Left hindlimb (tissue), 1 donor: ENCODE measurements at regions not wholly inside any gene's neighbourhood (a gene's known extent, or its start where the extent isn't known, plus 50 kb on each side); places are given as distances from the start of the nearest gene placed in this dataset.
"Not testable (repeated sequence)": the region's sequence is repeated elsewhere in the genome, so short reads cannot be mapped to it uniquely, and the experiment has no call there.

ENCODE experiments used
- DNase-seq: peaks from one replicate; pipeline ENCODE4 v3.0.0-alpha.2; 2018

DNA sequence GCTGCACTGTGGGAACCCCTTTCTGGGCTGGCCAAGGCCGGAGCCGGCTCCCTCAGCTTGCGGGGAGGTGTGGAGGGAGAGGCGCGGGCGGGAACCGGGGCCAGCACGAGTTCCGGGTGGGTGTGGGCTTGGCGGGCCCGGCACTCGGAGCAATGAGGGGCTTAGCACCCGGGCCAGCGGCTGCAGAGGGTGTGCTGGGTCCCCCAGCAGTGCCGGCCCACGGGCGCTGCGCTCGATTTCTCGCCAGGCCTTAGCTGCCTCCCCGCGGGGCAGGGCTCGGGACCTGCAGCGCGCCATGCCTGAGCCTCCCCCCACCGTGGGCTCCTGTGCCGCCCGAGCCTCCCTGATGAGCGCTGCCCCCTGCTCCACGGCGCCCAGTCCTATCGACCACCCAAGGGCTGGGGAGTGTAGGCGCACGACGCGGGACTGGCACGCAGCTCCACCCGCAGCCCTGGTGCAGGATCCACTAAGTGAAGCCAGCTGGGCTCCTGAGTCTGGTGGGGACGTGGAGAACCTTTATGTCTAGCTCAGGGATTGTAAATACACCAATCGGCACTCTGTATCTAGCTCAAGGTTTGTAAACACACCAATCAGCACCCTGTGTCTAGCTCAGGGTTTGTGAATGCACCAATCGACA lies 180.8 kb upstream of the OTX2 start:
- not testable (repeated sequence) for DNase-seq

DNA sequence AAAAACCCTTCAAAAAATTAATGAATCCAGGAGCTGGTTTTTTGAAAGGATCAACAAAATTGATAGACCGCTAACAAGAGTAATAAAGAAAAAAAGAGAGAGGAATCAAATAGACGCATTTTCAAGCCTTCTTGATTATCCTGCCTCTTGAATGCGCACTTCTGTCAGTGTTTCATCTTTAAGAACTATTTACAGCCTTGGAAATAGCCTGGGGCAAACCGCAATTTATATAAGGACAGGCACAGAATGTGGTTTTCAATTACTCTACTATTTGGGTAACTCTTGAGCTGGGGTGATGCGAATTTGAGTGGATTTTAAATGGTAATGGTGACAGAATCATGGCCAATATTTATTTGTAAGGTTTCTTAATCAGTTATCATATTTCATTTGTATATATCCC lies 179.1 kb upstream of the OTX2 start:
- no peak for DNase-seq

DNA sequence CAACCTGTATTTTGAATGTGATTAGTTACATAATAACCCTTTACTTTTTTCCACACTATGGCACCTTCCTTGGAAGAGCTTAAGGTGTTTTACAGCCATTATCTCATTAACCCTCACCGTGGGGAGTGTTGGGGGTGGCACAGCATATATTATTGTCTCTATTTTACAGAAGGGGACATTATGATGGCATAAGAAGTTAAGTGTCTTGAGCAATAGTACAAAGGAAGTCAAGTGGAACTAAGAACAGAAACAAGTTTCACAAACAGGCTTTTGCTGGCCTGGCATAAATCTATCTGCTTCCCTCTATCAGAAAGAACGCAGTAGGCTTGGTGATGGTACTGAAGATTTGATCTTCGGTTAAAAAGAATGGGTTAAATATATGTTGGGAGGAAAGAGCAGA lies 169.7 kb upstream of the OTX2 start:
- no peak for DNase-seq

DNA sequence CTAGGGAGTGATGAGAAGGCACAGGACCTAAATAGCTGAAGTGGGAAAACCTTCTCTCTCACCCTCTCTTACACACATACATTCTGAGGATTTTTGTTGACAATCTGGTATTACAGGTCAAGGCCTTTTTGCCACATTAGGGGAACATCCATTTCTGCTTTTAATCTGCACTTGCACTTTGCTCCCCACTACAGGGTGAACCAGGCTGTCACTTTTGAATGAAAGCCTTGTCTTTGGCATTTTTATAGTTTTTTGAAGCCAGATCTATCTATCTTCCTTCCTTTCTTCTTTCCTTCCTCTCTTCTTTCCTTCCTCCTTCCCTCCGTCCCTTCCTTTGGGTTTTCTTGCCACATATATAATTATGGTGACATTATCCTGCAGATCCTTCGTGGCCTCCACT lies 165.9 kb upstream of the OTX2 start:
- no peak for DNase-seq

DNA sequence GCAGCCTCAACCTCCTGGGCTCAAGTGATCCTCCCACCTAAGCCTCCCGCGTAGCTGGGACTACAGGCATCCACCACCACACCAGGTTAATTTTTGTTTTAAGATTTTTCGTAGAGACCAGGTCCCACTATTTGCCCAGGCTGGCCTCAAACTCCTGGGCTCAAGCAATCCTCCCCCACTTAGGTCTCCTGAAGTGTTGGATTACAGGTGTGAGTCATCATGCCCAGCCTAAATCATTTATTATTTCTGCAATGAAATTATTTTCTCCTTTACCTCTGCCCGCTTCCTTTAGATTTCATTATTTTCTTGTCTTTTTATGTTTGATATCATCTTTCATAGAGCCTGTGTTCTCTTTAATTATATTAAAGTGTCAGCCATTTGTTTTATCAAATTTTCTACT lies 165.2 kb upstream of the OTX2 start:
- DNase-seq = no peak

DNA sequence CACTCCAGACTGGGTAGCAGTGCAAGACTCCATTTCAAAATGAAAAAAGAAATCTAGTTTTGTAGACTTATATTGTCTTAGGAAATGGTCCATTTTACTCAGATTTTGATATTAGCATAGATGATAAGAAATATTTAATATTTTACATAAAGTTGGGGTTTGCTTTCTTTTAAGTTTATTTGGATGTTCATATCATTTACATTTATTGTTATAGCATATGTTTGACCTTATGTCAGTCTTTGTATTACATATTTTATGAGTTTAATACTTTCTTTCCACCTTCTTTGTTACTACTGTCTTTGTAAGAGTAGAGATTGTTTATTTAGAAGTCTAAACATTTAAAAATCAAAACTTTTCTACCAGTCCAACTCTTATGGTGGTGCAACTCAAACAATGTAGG lies 162.7 kb upstream of the OTX2 start:
- DNase-seq = no peak

DNA sequence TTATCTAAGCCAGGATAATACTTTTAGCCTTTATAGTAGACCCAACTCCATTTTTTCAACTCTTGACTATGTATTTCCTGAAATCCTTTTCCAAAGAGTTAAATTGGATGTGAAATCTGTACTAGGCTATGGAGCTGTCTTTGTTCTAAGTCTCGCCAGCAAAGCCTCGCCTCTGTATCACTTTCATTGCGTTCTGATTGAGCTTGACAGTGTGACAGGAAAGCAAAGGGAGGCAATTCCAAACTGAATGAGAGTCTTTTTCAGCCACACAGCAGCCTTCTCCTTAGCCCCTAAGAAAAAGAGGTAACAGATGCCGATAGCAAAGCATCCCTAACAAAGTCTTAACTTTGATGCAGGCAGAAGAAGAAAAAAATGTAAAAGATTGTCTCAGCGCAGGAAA lies 154.6 kb upstream of the OTX2 start:
- DNase-seq = no peak

DNA sequence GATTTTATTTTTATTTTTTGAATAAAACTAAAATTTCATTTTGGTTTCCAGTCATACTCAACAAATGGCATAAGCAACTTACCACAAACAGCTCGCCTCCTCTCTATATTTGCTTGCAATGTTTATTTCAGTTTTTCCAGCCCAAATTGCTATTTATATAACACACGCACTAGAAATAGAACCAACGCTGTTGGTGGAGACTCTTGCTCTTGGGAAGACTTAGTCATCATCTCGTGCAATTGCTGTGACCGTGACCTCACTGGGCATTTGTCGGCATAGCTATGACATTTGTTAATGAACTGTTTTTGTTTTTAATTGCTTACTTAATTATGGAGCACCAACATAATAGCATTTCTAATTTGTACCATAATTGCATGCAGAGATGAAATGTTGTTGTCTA lies 153.1 kb upstream of the OTX2 start:
- no peak for DNase-seq

DNA sequence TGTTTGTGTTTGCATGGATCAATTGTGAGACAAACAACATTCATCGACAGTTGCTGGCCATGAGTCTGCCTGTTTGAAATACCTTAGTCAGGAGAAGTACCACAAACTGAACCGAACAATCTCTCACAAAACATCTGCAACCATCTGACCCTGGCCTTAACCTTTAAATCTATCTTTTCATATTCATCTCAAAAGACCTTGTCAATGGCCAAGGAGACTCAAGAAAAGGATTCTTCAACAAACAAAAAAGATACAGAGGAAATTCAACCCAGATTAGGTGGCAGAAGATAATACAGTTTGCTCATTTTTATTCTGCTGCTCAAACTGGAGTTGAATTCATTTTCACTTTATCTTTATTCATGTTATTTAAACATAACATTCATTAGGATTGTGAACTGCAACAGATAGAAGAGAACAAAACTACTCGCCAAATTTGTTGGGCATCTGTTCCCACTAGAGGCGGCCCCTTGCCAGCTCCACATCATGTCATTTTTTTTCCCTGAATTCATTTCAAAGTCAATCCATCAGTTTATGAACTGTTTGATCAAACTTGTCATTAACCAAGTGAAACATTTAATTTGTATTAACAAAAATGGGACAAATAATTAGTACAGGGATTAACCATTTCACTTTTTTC lies 152.3 kb upstream of the OTX2 start:
- no peak for DNase-seq

DNA sequence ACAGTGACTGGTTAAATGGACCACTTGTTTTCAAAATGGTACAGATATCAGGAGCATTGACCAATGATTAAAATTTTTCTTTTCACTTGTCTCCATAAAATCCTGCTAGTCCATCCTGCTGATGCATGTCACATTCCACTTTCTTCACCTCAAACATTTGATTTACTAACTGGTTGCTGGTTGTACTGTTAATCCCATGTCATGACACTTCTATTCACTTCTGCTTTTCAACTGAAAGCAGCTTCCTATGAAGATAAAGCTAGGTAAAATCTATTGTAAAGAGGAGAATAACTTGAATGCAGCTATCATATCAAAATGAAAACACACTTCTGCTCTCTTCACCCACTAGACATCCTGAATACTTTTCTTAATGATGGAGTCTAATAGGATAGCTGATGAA lies 149.6 kb upstream of the OTX2 start:
- no peak for DNase-seq

DNA sequence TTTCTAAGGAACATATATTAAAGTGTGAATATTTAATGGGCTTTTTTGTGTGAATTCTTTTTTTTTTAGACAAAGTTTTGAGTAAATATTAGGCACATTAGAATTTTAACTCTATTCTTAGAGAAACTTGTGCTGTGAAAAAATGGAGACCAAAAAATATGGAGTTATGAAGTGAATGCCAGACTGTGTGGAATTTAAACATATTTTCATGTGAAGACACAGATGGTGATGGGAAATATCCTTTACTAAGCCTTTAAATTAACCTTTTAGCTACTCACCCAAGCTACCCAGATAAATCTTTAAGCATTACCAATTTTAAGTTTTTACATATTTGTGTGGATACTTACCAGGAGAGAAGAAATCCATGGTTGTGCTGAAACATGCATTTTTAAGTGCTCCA lies 148.8 kb upstream of the OTX2 start:
- no peak for DNase-seq

DNA sequence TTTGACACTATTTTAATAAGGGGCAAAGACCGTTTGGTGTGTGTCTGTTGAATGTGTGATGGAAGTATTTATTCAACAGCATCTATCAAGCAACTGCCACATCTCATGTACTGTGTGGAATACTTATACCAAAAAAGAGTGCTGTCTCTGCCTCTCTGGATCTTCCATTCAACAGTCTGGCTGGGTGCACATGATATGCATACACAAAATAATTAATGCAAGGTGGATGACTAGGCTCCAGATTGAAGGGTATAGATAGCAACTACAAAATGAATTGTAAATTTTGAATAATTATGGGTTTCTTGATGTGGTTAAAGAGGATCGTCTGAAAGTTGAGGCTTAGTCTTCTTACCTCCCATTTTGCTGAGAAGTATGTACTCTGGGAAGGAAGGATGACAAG lies 145.9 kb upstream of the OTX2 start:
- no peak for DNase-seq

DNA sequence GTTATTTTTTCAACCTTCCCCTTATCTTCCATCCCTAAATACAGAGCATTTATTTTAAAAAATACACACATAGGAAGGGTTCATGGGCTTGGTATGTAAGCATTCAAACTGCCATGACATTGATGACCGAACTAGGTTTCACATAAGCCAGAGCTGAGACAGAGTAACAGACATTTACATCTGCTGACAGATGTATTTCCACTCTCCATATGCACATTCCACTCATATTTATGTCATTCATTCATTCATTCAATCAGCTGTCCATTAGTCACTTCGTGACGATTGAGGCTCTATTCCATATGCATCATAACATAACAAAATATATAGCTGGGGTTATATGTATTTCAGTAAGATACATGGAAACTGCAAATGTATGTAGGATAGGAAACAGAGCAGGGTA lies 145.5 kb upstream of the OTX2 start:
- DNase-seq = no peak

DNA sequence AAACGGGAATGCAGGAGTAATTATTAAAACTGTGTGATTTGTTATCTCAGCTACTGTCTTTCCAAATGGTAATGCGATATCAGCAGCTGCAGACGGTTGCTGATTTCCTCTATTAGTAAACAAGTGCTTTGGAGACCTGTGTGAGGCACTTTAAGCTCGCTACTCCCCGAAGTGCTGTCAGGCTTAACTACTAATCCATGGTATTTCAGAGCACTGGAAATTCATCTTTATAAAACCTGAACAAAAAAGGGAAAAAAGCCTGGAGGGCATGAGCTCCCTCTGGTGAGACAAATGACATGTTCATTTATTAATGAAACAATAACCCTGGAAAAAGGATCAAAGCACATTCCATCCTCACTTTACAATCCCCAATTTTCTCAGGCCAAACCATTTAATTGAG lies 143.6 kb upstream of the OTX2 start:
- DNase-seq = no peak

DNA sequence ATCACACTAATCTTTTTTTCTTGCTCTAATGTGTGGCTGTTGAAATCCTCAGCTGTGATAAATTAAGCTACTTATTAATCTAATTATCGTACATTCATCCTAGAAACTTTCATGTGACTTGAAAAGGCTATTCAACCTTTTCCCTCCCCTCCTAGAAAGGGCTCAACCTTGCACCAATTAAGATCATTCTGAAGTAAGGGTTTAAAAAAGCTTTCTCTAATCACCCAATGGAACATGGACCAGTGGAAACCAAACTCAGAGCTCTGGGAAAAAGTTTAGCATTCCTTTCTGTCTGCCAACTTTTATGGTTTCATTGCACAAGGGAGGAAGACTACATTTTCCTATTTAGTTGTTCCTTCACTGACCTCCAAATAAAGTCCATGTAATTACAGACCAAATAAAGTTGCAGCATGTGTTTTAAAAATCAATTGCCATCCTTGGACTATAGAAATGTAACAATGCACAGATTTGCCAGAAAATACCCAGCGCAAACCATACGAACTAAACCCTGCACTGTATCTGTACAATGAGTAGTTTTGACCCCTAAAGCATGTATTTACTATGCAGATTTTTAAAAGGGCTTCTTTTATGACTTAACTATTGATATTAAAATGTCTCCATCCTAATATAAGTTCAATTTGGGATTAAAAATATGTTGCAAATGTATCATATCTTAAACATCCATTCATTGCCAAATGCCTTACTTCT lies 142.6 kb upstream of the OTX2 start:
- no peak for DNase-seq

DNA sequence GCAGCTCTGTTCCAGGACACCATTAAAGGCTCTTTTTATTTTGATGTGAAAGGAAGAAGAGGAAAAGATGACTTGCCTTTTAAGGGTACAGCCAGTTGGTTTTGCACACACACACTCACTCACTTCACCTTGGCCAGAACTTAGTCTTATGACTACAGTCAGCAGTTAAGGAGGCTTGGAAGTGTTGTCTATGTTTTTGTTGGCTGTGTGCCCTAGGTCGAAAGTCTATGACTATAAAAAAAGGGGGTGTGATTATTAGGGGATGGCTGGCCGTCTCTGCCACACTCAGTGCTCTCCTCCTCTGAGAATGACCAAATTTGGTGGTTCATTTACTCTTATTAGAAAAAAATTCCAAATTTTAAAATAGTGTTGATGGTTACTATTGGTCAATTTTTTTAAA lies 139.5 kb upstream of the OTX2 start:
- no peak for DNase-seq

DNA sequence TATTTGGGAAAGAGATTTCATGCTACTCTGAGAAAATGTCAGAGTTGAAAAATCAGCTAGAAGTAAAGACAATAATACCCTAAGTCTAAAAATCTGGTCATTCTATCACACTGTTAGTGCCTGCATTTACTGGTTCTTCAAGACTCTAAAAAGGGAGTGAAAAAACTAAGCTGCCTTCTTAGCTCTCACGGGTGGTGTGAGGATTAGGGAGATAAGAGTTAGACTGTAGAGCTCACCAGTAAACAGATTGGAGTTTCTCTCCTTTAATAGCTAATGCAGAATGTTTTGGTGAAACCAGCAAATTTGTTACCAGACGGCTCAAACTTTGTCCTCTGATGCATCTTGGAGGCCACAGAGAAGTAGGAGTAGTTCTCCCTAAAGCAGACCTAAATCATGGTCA lies 135.0 kb upstream of the OTX2 start:
- DNase-seq = no peak

DNA sequence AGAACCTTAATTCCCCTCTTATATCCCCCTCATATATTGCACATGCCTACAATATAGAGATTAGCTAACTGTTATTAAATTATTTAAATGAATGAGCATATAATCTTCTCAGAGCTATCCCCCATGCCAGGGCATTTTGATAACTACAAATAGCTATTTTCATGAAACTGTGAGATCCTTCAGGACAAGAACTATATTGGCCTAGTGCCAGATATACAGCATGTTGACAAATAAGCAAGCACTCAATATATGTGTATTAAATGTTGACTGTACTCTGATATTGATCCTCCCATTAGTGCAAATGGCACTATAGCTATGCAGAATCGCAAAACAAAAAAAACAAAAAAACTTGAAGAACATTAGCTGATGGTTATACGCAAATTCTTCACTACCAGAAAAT lies 134.1 kb upstream of the OTX2 start:
- DNase-seq = no peak

DNA sequence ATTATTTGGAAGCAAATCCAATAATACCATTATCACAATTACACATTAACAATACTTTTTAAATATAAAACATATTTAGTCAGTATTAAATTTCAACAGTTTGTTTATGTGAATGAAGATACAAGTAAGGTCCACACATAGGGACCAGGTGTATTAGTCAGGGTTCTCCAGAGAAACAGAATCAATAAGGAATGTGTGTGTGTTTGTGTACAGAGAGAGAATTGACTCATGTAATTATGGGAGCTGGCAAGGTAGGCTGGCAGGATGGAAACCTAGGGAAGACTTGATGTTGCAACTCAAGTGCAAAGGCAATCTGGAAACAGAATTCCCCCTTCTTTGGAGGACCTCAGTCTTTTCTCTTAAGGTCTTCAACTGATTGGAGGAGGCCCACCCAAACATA lies 123.2 kb upstream of the OTX2 start:
- no peak for DNase-seq

DNA sequence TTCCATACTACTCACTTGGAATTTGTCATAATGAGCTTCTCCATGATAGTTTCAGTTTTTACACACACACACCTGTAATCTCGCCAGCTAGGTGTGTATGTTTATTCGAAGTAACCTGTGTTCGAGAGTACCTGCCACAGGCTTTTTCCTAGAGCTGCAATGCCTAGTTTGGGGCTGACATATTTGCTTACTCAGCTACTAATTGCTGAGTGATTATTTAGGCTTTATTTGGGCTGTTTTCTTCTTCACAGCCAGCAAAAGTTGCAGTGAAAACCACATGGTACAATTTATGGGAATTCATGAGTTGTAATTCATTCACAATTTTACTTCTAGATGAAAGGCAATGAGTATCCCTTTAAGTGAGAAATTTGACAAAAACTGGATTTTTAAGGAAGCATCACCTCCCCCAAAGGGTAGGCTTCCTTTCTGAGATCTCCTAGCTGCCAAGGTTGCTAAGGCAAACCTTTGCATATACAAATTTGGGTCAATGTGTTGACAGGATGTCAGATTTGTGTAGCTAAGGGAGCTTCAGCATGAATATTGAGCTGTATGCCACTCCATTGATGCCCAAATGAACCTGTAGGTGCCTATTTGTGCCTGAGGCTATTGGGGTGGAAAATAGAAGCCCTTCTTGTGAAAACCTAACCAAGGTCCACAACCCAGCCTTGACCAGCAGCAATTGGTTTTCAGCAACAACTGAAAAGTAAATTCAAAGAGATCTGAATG lies 108.7 kb upstream of the OTX2 start:
- no peak for DNase-seq

DNA sequence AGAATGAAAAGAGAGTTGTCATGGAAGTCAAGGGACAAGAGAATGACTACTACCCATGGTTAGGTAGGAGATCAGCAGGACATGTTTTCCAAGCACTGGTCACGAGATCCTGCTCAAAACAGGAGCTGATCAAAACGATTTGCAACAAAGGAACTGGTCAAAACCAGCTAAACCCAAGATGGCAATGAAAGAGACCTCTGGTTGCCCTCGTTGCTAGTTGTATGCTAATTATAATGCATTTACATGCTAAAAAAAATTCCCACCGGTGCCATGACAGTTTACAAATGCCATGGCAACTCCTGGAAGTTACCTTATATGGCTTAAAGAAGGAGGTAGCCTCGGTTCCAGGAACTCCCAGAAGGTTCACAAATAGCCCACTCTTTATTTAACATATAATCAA lies 95.0 kb upstream of the OTX2 start:
- no peak for DNase-seq

DNA sequence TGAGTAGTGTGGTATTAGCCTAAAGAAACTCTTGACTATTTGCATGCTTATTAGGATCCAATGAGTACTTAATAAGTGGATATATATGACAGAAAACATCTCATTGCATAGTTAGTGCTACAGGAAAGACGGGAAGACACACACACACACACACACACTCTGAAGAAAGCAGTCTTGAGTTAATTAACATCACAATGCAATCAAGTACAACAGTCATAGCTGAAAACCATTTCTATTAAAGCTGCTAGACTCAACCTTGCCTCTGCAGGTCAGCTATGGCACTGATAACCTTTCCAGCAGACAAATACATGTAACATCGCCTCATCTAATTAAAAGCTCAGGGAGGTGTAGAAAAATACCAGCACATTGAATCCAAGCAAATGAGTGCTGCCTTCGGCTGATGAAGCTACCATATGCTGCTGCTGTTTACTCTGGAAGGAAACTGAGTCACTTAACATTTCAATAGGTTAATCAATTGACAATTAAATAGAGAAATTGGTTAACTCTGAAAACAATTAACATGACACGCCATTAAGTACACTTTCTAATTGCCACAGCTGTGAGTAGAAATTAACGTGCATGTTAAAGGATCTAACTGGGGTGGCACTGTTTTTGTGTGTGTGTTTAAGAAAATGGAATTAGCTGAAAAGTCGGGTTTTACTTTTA lies 93.2 kb upstream of the OTX2 start:
- no peak for DNase-seq

DNA sequence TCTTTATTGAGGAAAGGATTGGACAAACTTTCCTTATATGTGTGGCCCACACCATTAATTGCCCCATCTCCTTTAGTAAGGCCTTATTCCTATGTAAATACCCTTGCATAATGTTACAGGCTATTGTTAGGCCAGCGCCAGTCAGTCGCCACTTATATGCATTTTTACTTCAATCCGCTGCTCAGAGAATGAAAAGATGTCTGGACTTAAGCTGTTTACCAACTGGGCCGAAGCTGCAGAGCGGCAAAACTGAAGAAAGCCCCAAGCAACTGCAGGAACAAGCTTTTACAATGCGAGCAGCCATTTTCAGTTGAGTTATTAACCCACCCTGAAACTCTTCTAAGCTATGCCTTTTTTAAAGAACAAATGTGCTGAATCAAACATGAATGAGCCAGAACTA lies 92.1 kb upstream of the OTX2 start:
- no peak for DNase-seq
